DMS 273 (cell line): ENCODE measurements at regions not wholly inside any gene's neighbourhood (a gene's known extent, or its start where the extent isn't known, plus 50 kb on each side); places are given as distances from the start of the nearest gene placed in this dataset.
A peak's percentile ranks its signal among the peaks of the same experiment; 100 is the strongest.

Source experiments
- DNase-seq: peaks from one replicate; lab custom pipeline; 2025; ENCODE audit not compliant: unreplicated experiment; lab: John Stamatoyannopoulos, UW

GRCh38 chr20:59403261-59403961 is 103.0 kb downstream of the EDN3 start:
- DNase-seq = peak; percentile 86

DNA sequence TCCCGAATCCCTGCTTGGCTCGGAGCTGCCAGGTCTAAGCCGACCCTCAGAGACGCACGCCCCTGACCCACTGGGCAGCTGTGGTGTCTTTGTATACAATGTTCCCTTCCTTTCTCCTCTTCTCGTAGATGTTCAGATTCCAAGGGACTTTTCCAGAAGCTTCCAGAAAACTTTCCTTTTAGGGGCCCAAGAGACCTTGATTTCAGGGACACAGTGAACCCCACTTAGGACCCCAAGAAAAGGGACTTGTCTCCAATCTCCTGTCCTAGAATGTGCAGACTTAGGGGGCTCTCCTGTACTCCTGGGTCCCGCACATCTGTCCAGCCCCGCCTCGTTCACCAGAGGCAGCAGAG is 103.5 kb downstream of the EDN3 start:
- DNase-seq = no peak

- no peak for DNase-seq
Measured at GRCh38 chr20:59404749-59405148, 104.3 kb downstream of the EDN3 start.

DNA sequence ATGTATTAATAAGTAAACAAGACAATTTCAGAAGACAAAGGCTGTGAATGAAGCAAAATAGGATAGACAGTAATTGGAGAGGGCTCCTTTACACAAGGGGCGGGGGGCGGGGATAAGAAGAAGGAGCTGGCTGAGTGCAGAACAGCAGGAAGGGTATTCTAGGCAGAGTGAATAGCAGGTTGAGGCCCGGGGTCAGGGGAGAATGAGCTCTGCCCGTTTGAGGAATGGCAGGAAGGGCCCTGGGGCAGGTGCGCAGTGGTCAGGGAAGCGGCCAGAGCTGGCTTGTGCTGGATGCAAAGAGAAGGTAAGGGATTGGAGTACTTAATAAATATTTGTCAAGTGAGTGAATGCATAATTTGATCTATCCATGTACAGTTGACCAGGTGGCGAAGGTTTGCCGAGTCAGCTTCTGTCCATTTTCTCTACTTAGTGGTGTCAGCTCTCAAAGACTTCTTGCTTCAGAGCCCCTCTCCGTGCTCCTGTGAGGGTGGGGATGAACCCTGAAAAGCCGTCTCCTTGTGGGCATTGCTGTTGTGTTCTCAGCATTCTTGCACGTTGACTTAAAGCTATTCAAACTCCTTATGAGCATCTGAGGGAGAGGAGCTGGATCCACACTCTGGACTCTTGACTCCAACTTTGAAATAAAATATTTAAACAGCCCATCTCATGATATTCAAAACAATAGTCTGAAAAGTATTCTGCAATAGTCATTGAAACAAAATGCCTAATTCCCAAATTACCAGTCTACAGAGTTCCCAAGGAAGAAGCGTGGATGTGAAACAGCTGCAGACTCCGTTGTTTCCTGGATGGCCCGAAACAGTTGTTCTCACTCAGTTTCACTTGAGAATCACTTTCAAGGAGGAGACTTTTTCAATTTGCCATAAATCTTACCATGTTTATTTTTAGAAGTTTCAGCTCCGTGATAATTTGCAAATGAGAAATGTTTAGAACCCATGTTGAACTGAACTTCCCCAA is 105.1 kb downstream of the EDN3 start:
- no peak for DNase-seq

- no peak for DNase-seq
Measured at GRCh38 chr20:59406446-59406845, 106.0 kb downstream of the EDN3 start.

- peak; percentile 80 for DNase-seq
Measured at GRCh38 chr20:59411170-59411569, 110.8 kb downstream of the EDN3 start.

DNA sequence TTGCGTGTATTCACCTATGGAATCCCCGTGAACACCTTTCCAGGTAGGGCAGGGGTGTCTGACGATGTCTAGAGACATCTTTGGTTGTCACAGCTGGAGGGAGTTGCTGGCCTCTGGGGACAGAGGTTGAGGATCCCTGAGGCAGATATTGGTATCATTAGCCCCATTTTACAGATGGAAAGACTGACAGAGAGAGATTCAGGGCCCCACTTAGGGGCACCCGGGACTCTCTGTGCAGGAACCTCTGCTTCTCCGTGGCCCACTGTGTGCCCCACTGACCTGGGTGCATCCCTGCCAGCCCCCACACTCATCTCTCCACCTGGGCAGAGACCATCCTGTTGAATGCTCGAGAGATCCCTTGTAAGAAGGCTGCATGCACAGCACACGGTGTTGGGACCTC is 111.2 kb downstream of the EDN3 start:
- DNase-seq = no peak

DNA sequence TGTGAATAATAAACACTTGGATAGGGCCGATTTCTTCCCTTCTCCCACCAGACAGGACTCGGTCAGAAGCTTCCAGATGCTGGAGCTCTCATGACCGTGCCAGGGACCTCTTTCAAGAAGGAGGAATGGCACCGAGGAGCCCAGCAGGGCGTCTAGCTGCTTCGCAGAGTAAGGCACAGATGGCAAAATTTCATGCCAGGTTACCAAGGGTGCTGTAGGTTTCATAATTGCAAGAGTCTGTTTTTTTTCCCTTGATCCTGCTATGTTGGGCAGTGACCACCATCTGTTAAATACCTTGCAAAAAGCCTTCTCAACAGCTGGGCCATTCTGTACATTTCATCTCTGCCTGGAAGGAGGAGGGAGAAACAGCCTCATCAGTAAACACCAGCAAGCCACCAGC is 111.8 kb downstream of the EDN3 start:
- peak; percentile 98 for DNase-seq

DNA sequence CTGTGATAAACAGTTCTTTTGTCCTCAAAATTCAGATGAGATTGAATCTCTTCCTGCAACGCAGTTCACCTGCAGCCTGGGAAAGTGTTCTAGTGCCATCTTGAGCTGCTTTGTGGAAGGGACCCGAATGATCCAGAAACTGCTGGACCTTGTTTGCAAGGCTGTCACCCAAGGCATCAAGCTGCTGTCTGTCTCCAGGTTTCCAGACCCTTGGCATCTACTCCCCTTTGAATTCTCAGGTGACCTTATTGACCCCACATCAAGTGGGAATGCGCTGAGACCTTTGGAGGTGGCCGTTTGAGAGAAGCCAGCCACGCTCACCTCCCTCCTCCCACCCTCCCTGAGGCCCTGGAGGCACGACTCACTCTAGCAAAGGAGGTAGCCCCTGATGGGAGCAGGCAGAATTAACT is 112.5 kb downstream of the EDN3 start:
- peak; percentile 68 for DNase-seq

- DNase-seq = peak; percentile 32
Measured at GRCh38 chr20:59413326-59413865, 113.0 kb downstream of the EDN3 start.

GRCh38 chr20:59414936-59415623 is 114.7 kb downstream of the EDN3 start:
- DNase-seq = no peak

- DNase-seq = no peak
Measured at GRCh38 chr20:59416916-59417315, 116.5 kb downstream of the EDN3 start.

GRCh38 chr20:59421089-59421488 is 120.7 kb downstream of the EDN3 start:
- peak; percentile 46 for DNase-seq

- no peak for DNase-seq
Measured at GRCh38 chr20:59421920-59422637, 121.7 kb downstream of the EDN3 start.

- DNase-seq = no peak
Measured at GRCh38 chr20:59422872-59423544, 122.6 kb downstream of the EDN3 start.

DNA sequence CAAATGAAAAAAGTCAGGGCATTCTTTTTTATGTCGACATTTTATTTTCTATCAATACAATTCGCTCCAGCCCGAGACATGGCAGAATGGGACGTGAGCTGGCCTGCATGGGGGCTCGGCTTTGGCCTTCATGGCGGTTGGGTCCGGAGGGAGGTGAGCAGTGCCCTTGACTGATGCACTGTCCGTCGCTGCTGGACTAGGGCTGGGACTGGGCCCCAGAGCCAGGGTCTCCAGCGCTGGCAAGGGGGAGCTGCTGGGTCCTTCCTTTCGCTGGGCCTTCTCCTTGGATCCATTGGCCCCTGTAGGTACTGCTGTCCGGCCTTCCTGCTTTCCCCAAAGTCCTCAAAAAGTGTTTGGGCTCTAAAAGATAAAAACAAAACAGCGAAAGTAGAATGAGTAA is 124.6 kb downstream of the EDN3 start:
- no peak for DNase-seq

DNA sequence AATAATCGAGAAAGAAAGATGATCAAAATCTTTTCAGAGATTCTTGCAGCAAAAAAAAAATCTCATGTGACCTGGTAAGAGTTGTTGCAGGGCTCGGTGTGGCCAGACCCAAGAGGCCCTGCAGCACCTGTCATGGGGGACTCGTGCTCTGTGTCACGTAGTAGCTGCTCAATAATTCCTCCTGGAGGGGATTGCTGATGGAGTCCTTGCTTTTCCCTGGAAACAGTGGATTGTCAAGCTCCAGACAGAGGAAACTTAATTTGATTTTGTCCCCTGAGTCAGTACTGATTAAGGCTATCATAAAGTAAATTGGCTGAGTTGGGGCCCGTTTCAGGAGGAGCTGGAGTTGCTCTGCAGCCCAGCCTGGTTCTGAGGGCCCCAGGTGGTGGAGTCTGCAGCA is 125.2 kb downstream of the EDN3 start:
- no peak for DNase-seq

GRCh38 chr20:59428006-59428405 is 127.6 kb downstream of the EDN3 start:
- DNase-seq = no peak

- peak; percentile 49 for DNase-seq
Measured at GRCh38 chr20:59428441-59429205, 128.2 kb downstream of the EDN3 start.
